SU-DHL-6 (cell line): ENCODE measurements at regions not wholly inside any gene's neighbourhood (a gene's known extent, or its start where the extent isn't known, plus 50 kb on each side); places are given as distances from the start of the nearest gene placed in this dataset.

Source experiments
- H2AFZ ChIP-seq: fragments of 200-600 bp; sonication (generic); 2 replicates; pipeline ENCODE4 v1.6.1; 2014; ENCODE audit warnings: low read depth, mild to moderate bottlenecking, moderate library complexity, mixed read lengths, antibody characterized with exemption, low read length; ENCODE audit not compliant: severe bottlenecking
- H3F3A ChIP-seq: fragments of 200-600 bp; shearing (Covaris generic); 2 replicates; pipeline ENCODE4 v1.6.0; 2016; ENCODE audit warnings: antibody characterized with exemption, mild to moderate bottlenecking; ENCODE audit not compliant: insufficient read depth
- H3K27ac ChIP-seq: fragments of 200-600 bp; sonication (generic); 2 replicates; pipeline ENCODE4 v1.5.1; 2016; ENCODE audit warnings: low read depth, mild to moderate bottlenecking, low read length, moderate library complexity, mixed read lengths
- H3K27me3 ChIP-seq: fragments of 200-600 bp; sonication (generic), shearing (Covaris generic); 2 replicates; pipeline ENCODE4 v1.6.0; 2014; ENCODE audit warnings: mild to moderate bottlenecking, low read length
- H3K36me3 ChIP-seq: fragments of 200-600 bp; sonication (generic); 2 replicates; pipeline ENCODE4 v1.6.1; 2014; ENCODE audit warnings: mild to moderate bottlenecking, low read length, mixed read lengths
- H3K4me2 ChIP-seq: fragments of 300-600, 200-600 bp; shearing (Covaris generic), sonication (generic); 2 replicates; pipeline ENCODE4 v1.6.0; 2014; ENCODE audit warnings: low read length, low read depth, mild to moderate bottlenecking; ENCODE audit not compliant: poor library complexity, severe bottlenecking
- H3K4me3 ChIP-seq: fragments of 200-600 bp; sonication (generic); 2 replicates; pipeline ENCODE4 v1.5.1; 2014; ENCODE audit warnings: antibody characterized with exemption, low read length, mild to moderate bottlenecking, mixed read lengths; ENCODE audit not compliant: insufficient read depth, poor library complexity, severe bottlenecking
- H3K79me2 ChIP-seq: fragments of 200-600 bp; sonication (generic); 2 replicates; pipeline ENCODE4 v1.6.1; 2014; ENCODE audit warnings: mild to moderate bottlenecking, low read length, moderate library complexity; ENCODE audit not compliant: insufficient read depth
- H3K9ac ChIP-seq: fragments of 200-600 bp; sonication (generic); 2 replicates; pipeline ENCODE4 v1.7.0; 2014; ENCODE audit warnings: mild to moderate bottlenecking, low read length
- H3K9me2 ChIP-seq: fragments of 200-600 bp; sonication (generic); replicated peaks from 2 replicates; pipeline ENCODE4 v1.6.1; 2014; ENCODE audit warnings: low read length; ENCODE audit not compliant: insufficient read depth
- H3K9me3 ChIP-seq: fragments of 200-600 bp; sonication (generic); 2 replicates; pipeline ENCODE4 v1.6.1; 2014; ENCODE audit warnings: low read length, mixed read lengths; ENCODE audit not compliant: insufficient read depth
- H4K20me1 ChIP-seq: fragments of 200-600 bp; sonication (generic); 2 replicates; pipeline ENCODE4 v1.6.1; 2014; ENCODE audit warnings: low read depth, mild to moderate bottlenecking, antibody characterized with exemption, low read length, moderate library complexity, mixed read lengths
- EZH2phosphoT487 ChIP-seq: fragments of 200-600 bp; sonication (generic), shearing (Covaris generic); conservative IDR thresholded peaks from 2 replicates; pipeline ENCODE4 v1.6.1; 2018; ENCODE audit warnings: mild to moderate bottlenecking, antibody characterized with exemption, low read length, moderate library complexity, mixed read lengths
- TF ChIP-seq, protein P1 (sequence below): fragments of 200-600 bp; sonication (generic); IDR thresholded peaks from one replicate; pipeline ENCODE4 v1.5.1; 2017; ENCODE audit warnings: antibody characterized with exemption, mild to moderate bottlenecking, low read length, moderate library complexity; ENCODE audit not compliant: insufficient read depth, poor library complexity, severe bottlenecking

DNA sequence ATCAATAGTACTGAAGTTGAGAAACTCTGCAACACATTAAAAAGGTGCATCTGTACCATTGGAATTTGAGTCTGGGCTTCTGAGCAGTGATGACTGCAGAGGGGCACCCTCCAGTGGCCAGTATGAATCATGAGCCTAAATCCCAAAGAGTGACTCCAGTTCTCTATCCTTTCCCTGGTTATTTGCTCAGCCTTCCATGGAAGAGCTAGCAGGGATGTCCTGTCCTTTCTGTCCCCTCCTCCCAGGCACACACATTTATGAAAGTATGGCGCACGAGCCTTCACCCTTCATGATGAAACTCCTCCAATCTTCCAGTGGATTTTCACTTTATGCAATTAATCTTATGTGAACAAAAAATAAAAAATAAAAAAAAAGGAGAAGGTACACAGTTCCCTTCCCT is 81.0 kb downstream of the ESM1 start:
- H3K27ac ChIP-seq, result no peak overlapping the region
- H3K9ac ChIP-seq, result no peak overlapping the region
- no peak overlapping the region for H2AFZ ChIP-seq
- H3K79me2 ChIP-seq, result no peaks in the 10 kb centered on the region
- no peak overlapping the region for H3K4me2 ChIP-seq
- no peak overlapping the region for H3K4me3 ChIP-seq
- no peaks in the 10 kb centered on the region for H3F3A ChIP-seq
- H4K20me1 ChIP-seq, result no peaks in the 10 kb centered on the region
- H3K27me3 ChIP-seq, result no peaks in the 10 kb centered on the region
- no peaks in the 10 kb centered on the region for H3K36me3 ChIP-seq
- no peak for TF ChIP-seq EZH2phosphoT487
- TF ChIP-seq, protein P1, sequence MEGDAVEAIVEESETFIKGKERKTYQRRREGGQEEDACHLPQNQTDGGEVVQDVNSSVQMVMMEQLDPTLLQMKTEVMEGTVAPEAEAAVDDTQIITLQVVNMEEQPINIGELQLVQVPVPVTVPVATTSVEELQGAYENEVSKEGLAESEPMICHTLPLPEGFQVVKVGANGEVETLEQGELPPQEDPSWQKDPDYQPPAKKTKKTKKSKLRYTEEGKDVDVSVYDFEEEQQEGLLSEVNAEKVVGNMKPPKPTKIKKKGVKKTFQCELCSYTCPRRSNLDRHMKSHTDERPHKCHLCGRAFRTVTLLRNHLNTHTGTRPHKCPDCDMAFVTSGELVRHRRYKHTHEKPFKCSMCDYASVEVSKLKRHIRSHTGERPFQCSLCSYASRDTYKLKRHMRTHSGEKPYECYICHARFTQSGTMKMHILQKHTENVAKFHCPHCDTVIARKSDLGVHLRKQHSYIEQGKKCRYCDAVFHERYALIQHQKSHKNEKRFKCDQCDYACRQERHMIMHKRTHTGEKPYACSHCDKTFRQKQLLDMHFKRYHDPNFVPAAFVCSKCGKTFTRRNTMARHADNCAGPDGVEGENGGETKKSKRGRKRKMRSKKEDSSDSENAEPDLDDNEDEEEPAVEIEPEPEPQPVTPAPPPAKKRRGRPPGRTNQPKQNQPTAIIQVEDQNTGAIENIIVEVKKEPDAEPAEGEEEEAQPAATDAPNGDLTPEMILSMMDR, result no peak
- no peaks in the 10 kb centered on the region for H3K9me2 ChIP-seq
- H3K9me3 ChIP-seq, result no peaks in the 10 kb centered on the region

DNA sequence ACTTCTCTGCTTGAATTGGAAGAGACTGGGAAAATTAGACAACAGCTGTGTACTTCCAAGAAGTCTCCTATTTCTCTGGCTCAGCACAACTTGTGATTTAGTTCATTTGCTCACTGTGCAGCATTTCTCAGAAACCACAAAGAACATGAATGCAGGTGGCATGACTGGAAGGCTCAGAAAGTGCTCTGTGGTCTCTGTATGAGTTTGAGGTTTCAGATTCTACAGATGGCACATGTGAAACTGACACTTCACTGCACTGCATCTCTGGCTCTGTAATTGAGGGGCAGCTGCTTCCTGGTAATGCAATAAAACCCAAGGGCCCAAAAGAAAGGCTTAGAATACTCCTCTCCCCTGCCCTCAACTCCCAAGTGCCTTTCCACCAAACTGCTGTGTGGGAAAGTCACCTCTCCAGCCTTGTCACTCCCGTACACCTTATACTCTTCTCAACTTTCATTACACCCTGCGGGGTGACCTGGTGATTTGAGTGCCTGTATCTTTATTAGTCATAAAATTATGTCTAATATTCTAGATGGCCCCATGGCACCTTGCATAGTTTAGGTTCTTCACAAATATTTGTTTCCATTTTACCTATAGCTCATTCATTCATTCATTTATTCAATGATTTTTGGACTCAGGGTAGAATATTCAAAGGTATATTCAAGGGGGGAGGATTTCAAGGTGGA is 82.5 kb downstream of the ESM1 start:
- Histone ChIP-seq H3K9ac (no peak overlapping the region), H3K4me2 (no peak overlapping the region), H3K9me3 (no peaks in the 10 kb centered on the region), H3K27ac (no peak overlapping the region), H3K27me3 (no peaks in the 10 kb centered on the region), H3K9me2 (no peaks in the 10 kb centered on the region), H2AFZ (no peak overlapping the region), H3F3A (no peaks in the 10 kb centered on the region), H4K20me1 (no peaks in the 10 kb centered on the region), H3K36me3 (no peaks in the 10 kb centered on the region), H3K4me3 (no peak overlapping the region), H3K79me2 (no peaks in the 10 kb centered on the region)
- no peak for TF ChIP-seq EZH2phosphoT487
- TF ChIP-seq, protein P1, result no peak

- no peaks in the 10 kb centered on the region for H3K36me3 ChIP-seq
- no peaks in the 10 kb centered on the region for H3K9me2 ChIP-seq
- no peak overlapping the region for H3K9ac ChIP-seq
- TF ChIP-seq, protein P1, result no peak
- no peak for TF ChIP-seq EZH2phosphoT487
- H3K27ac ChIP-seq, result no peak overlapping the region
- no peak overlapping the region for H2AFZ ChIP-seq
- no peaks in the 10 kb centered on the region for H3K27me3 ChIP-seq
- H3K79me2 ChIP-seq, result no peaks in the 10 kb centered on the region
- no peaks in the 10 kb centered on the region for H3K9me3 ChIP-seq
- no peak overlapping the region for H3K4me3 ChIP-seq
- no peaks in the 10 kb centered on the region for H3F3A ChIP-seq
- no peak overlapping the region for H3K4me2 ChIP-seq
- H4K20me1 ChIP-seq, result no peaks in the 10 kb centered on the region
Observed at GRCh38 chr5:54900984-54901725, 84.2 kb downstream of the ESM1 start.
